CD4-positive, alpha-beta T cell (primary cell): ENCODE measurements at regions not wholly inside any gene's neighbourhood (a gene's known extent, or its start where the extent isn't known, plus 50 kb on each side); places are given as distances from the start of the nearest gene placed in this dataset.

Source experiments
- ATAC-seq: fragments of 200-7000 bp; cut with Tn5 transposase; one replicate; pipeline ENCODE4 v1.10.0; 2022; ENCODE audit warnings: mild to moderate bottlenecking; ENCODE audit not compliant: poor library complexity
- CTCF ChIA-PET: fragments of 350-600 bp; sonication (Branson Sonifier 250); formaldehyde crosslinking; loops from one replicate; lab custom pipeline; 2021; ENCODE audit warnings: antibody characterized with exemption, inconsistent platforms; lab: Charles Lee
- POLR2A ChIA-PET: fragments of 350-600 bp; sonication (Branson Sonifier 250); formaldehyde crosslinking; loops from one replicate; lab custom pipeline; 2021; ENCODE audit warnings: antibody characterized with exemption, inconsistent platforms; lab: Charles Lee
- DNase-seq, 14 experiments: peaks; one replicate each; pipeline ENCODE4 v3.0.0-alpha.2; 2013 to 2020; ENCODE audit warnings: mixed read lengths in 2 of 14
- H3K27ac ChIP-seq, 2 donors: one replicate each; pipeline versions ENCODE4 v1.5.1 to v1.7.0; 2013; ENCODE audit warnings: low read length in 2 of 2, low read depth in 1 of 2, mild to moderate bottlenecking in 1 of 2
- H3K27me3 ChIP-seq, 2 experiments: 1 replicate in 1 of 2; 2 replicates in 1 of 2; pipeline versions ENCODE4 v1.6.1 to v1.7.0; 2013; ENCODE audit warnings: low read length in 2 of 2, control low read depth in 1 of 2, mild to moderate bottlenecking in 1 of 2, moderate library complexity in 1 of 2; ENCODE audit not compliant: insufficient read depth in 2 of 2, control insufficient read depth in 1 of 2
- H3K36me3 ChIP-seq: one replicate; pipeline ENCODE4 v1.6.1; 2013; ENCODE audit warnings: low read length, control low read depth; ENCODE audit not compliant: insufficient read depth
- H3K4me1 ChIP-seq: one replicate; pipeline ENCODE4 v1.6.1; 2013; ENCODE audit warnings: low read length, control low read depth; ENCODE audit not compliant: insufficient read depth
- H3K4me3 ChIP-seq: one replicate; pipeline ENCODE4 v1.5.1; 2013; ENCODE audit warnings: mild to moderate bottlenecking, low read length, moderate library complexity
- H3K9me3 ChIP-seq, 2 experiments: 1 replicate in 1 of 2; 2 replicates in 1 of 2; pipeline versions ENCODE4 v1.6.1 to v1.7.0; 2013; ENCODE audit warnings: low read length in 2 of 2, mild to moderate bottlenecking in 2 of 2, control low read depth in 1 of 2, moderate library complexity in 1 of 2; ENCODE audit not compliant: control insufficient read depth in 1 of 2, insufficient read depth in 1 of 2
- H3K27ac Mint-ChIP-seq: one replicate; pipeline ENCODE4 v1.8.0; 2020; ENCODE audit warnings: mixed read lengths
- H3K27me3 Mint-ChIP-seq: one replicate; pipeline ENCODE4 v1.8.0; 2021; ENCODE audit warnings: mixed read lengths
- H3K36me3 Mint-ChIP-seq: one replicate; pipeline ENCODE4 v1.8.0; 2021; ENCODE audit warnings: low read depth, mixed read lengths
- H3K4me1 Mint-ChIP-seq: one replicate; pipeline ENCODE4 v1.8.0; 2021; ENCODE audit warnings: low read depth, mixed read lengths
- H3K4me3 Mint-ChIP-seq: one replicate; pipeline ENCODE4 v1.8.0; 2020; ENCODE audit warnings: mild to moderate bottlenecking, mixed read lengths
- H3K9me3 Mint-ChIP-seq: one replicate; pipeline ENCODE4 v1.8.0; 2020; ENCODE audit warnings: mixed read lengths
- intact Hi-C, 2 experiments: fragments of 100-400 bp; cut with DNase I in 1 of 2; cut with micrococcal nuclease in 1 of 2; formaldehyde crosslinking; loops; one replicate each; pipeline versions ENCODE4 v1.15.1 to v1.9.0; 2023 to 2025; cut with DNase I, micrococcal nuclease
- TF ChIP-seq, protein P1 (sequence below): fragments of 200-600 bp; IDR thresholded peaks from one replicate; pipeline ENCODE4 v1.8.0; 2022; ENCODE audit warnings: antibody characterized with exemption, mild to moderate bottlenecking

DNA sequence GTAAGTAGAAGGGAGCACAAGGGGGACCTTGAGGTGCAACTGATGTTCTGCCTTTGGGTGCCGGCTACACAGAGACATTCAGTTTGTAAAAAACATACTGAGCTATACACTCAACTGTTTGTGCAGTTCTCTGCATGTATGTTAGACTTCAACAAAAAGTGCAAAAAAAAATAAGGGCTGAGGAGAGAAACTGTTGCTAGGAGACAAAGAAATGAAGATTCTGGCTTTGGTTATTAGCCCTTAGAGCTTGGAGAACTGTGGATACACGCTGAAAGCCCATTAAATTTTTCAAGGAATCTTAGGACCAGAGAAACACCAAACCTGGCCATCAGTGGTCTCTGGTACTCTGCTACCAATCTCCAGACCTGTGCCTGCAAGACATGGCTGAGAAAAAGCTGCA, 207.6 kb upstream of the NSMCE3 start:
- Mint-ChIP-seq H3K9me3 (no peaks in the 10 kb centered on the region), H3K4me3 (no peak overlapping the region), H3K27me3 (peaks cover 14% of the 10 kb centered on the region), H3K4me1 (no peaks in the 10 kb centered on the region), H3K36me3 (no peaks in the 10 kb centered on the region), H3K27ac (no peak overlapping the region)
- POLR2A ChIA-PET, result no interaction called here
- ATAC-seq, result no peak
- no peak for DNase-seq
- Histone ChIP-seq H3K36me3 (no peaks in the 10 kb centered on the region), H3K27ac (no peak overlapping the region), H3K9me3 (peaks cover 0 to 14% of the 10 kb centered on the region in 2 experiments), H3K4me3 (no peak overlapping the region), H3K27me3 (no peaks in the 10 kb centered on the region), H3K4me1 (no peaks in the 10 kb centered on the region)
- CTCF ChIA-PET, result no interaction called here
- intact Hi-C loops, result no loop called here
- TF ChIP-seq, protein P1, sequence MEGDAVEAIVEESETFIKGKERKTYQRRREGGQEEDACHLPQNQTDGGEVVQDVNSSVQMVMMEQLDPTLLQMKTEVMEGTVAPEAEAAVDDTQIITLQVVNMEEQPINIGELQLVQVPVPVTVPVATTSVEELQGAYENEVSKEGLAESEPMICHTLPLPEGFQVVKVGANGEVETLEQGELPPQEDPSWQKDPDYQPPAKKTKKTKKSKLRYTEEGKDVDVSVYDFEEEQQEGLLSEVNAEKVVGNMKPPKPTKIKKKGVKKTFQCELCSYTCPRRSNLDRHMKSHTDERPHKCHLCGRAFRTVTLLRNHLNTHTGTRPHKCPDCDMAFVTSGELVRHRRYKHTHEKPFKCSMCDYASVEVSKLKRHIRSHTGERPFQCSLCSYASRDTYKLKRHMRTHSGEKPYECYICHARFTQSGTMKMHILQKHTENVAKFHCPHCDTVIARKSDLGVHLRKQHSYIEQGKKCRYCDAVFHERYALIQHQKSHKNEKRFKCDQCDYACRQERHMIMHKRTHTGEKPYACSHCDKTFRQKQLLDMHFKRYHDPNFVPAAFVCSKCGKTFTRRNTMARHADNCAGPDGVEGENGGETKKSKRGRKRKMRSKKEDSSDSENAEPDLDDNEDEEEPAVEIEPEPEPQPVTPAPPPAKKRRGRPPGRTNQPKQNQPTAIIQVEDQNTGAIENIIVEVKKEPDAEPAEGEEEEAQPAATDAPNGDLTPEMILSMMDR, result no peak

DNA sequence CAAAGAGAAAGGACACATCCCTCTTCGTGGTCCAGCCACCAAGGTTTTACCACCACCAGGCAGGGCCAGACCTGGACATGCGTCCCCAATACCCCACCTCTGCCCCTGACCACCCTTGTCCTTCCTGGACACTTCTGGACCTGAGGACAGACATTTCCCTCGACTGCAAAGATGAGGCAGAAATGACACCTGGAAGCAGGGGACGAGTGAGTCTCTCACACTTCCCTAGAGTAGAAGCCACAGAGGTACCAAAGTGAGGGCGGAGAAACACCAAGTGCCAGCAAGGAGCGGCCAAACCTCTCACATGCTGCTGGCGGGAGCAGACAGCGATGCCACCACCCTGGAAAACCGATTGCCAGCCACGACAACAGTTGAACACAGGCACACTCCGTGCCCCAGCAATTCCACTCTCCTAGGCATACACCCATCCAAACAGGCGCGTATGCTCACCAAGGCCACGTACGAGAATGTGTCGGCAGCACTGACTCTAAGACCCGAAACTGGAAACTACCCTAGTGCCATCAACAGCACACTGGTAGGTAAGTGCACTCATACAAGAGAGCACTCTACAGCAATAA, 207.0 kb upstream of the NSMCE3 start:
- TF ChIP-seq, protein P1, result no peak
- no peak for DNase-seq
- peaks cover 12% of the 10 kb centered on the region for H3K27me3 Mint-ChIP-seq
- intact Hi-C loops, result no loop called here
- Histone ChIP-seq H3K4me1 (no peaks in the 10 kb centered on the region), H3K4me3 (no peak overlapping the region), H3K27me3 (no peaks in the 10 kb centered on the region), H3K36me3 (no peaks in the 10 kb centered on the region), H3K9me3 (peaks cover 0 to 14% of the 10 kb centered on the region in 2 experiments), H3K27ac (no peak overlapping the region)
- ATAC-seq, result no peak
- H3K4me3 Mint-ChIP-seq, result no peak overlapping the region
- CTCF ChIA-PET, result no interaction called here
- H3K36me3 Mint-ChIP-seq, result no peaks in the 10 kb centered on the region
- POLR2A ChIA-PET, result no interaction called here
- H3K9me3 Mint-ChIP-seq, result no peaks in the 10 kb centered on the region
- H3K4me1 Mint-ChIP-seq, result no peaks in the 10 kb centered on the region
- H3K27ac Mint-ChIP-seq, result no peak overlapping the region

DNA sequence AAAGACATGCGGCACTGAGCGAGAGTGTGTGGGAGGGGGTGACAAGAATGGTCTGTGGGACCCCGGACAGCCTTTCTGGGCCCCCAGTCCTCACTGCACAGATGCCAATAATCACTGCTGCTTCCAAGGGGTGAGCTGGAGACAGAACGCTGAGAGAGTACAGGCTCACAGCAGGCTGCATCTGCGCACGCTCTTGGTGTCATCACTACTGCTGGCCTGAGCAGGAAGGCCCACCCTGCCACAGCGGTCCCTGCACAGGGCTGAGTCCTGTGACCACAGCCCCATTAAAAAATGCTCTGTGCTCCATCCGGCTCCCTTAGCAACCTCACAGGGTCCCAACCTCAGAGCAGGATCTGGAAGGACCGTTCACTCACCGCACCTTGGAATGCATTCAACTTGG, 205.5 kb upstream of the NSMCE3 start:
- TF ChIP-seq, protein P1, result no peak
- no peaks in the 10 kb centered on the region for H3K4me1 Mint-ChIP-seq
- H3K36me3 Mint-ChIP-seq, result no peaks in the 10 kb centered on the region
- intact Hi-C loops, result no loop called here
- H3K4me3 Mint-ChIP-seq, result no peak overlapping the region
- Histone ChIP-seq H3K27ac (no peak overlapping the region), H3K27me3 (no peaks in the 10 kb centered on the region), H3K4me3 (no peak overlapping the region), H3K36me3 (no peaks in the 10 kb centered on the region), H3K4me1 (no peaks in the 10 kb centered on the region), H3K9me3 (peaks cover 0 to 9% of the 10 kb centered on the region in 2 experiments)
- ATAC-seq (no peak), DNase-seq (no peak)
- H3K27ac Mint-ChIP-seq, result no peak overlapping the region
- no peaks in the 10 kb centered on the region for H3K9me3 Mint-ChIP-seq
- ChIA-PET CTCF (no interaction called here), POLR2A (no interaction called here)
- peaks cover 12% of the 10 kb centered on the region for H3K27me3 Mint-ChIP-seq
